B cell (primary cell): ENCODE measurements at regions not wholly inside any gene's neighbourhood (a gene's known extent, or its start where the extent isn't known, plus 50 kb on each side); places are given as distances from the start of the nearest gene placed in this dataset.

Source experiments
- ATAC-seq: fragments of 200-7000 bp; cut with Tn5 transposase; one replicate; pipeline ENCODE4 v1.10.0; 2021; ENCODE audit warnings: low read depth, mild to moderate bottlenecking, moderate number of reproducible peaks, moderate library complexity
- CTCF ChIA-PET: fragments of 350-600 bp; sonication (Branson Sonifier 250); formaldehyde crosslinking; loops from one replicate; lab custom pipeline; 2021; ENCODE audit warnings: antibody characterized with exemption, inconsistent platforms; lab: Charles Lee
- POLR2A ChIA-PET: fragments of 350-600 bp; sonication (Branson Sonifier 250); formaldehyde crosslinking; loops from one replicate; lab custom pipeline; 2021; ENCODE audit warnings: antibody characterized with exemption; lab: Charles Lee
- DNase-seq: peaks from one replicate; pipeline ENCODE4 v3.0.0; 2013
- H2AFZ ChIP-seq: 2 replicates; pipeline ENCODE4 v1.6.1; 2012; ENCODE audit warnings: mild to moderate bottlenecking, low read depth, low read length; ENCODE audit not compliant: insufficient read depth, poor library complexity, severe bottlenecking
- H3K27ac ChIP-seq, 2 donors: 1 replicate in 1 of 2; 2 replicates in 1 of 2; pipeline ENCODE4 v1.5.1; 2012 to 2013; ENCODE audit warnings: low read length in 2 of 2, mild to moderate bottlenecking in 2 of 2, moderate library complexity in 1 of 2
- H3K27me3 ChIP-seq, 4 experiments: fragments of 200-600 bp in 1 of 4; sonication (generic) in 1 of 4; replicated peaks in 1 of 4; 1 replicate in 2 of 4; 2 replicates in 2 of 4; pipeline versions ENCODE4 v1.6.1 to v1.7.0; 2013 to 2016; ENCODE audit warnings: low read length in 3 of 4, mild to moderate bottlenecking in 2 of 4, mixed read lengths in 1 of 4, moderate library complexity in 1 of 4; ENCODE audit not compliant: insufficient read depth in 4 of 4, control insufficient read depth in 3 of 4; ENCODE audit errors: control extremely low read depth in 1 of 4
- H3K36me3 ChIP-seq, 2 experiments: replicated peaks in 1 of 2; 1 replicate in 1 of 2; 2 replicates in 1 of 2; pipeline versions ENCODE4 v1.6.1 to v1.7.1; 2013; ENCODE audit warnings: low read length in 1 of 2; ENCODE audit not compliant: insufficient read depth in 2 of 2, control insufficient read depth in 1 of 2; ENCODE audit errors: control extremely low read depth in 1 of 2, extremely low read depth in 1 of 2
- H3K4me1 ChIP-seq, 2 donors: fragments of 200-600 bp in 1 of 2; sonication (generic) in 1 of 2; 1 replicate in 1 of 2; 2 replicates in 1 of 2; pipeline versions ENCODE4 v1.5.1 to v1.6.1; 2013 to 2017; ENCODE audit warnings: low read length in 2 of 2; ENCODE audit not compliant: control insufficient read depth in 2 of 2, insufficient read depth in 2 of 2
- H3K4me2 ChIP-seq: replicated peaks from 2 replicates; pipeline ENCODE3; 2012; ENCODE audit warnings: mild to moderate bottlenecking, low read depth, low read length; ENCODE audit not compliant: poor library complexity, severe bottlenecking
- H3K4me3 ChIP-seq, 5 experiments: fragments of 200-600 bp in 1 of 5; sonication (generic) in 1 of 5; 1 replicate in 3 of 5; 2 replicates in 2 of 5; pipeline versions ENCODE4 v1.5.1 to v1.7.0; 2011 to 2016; ENCODE audit warnings: low read length in 4 of 5, mild to moderate bottlenecking in 4 of 5, low read depth in 2 of 5, control low read depth in 1 of 5, moderate library complexity in 1 of 5; ENCODE audit not compliant: insufficient read depth in 1 of 5; ENCODE audit errors: control extremely low read depth in 1 of 5, extremely low read depth in 1 of 5
- H3K79me2 ChIP-seq: fragments of 200-600 bp; sonication (generic); one replicate; pipeline ENCODE4 v1.6.0; 2016; ENCODE audit warnings: low read length; ENCODE audit not compliant: control insufficient read depth, insufficient read depth
- H3K9ac ChIP-seq: fragments of 200-600 bp; sonication (generic); 2 replicates; pipeline ENCODE4 v1.6.1; 2017; ENCODE audit warnings: mild to moderate bottlenecking, low read length, moderate library complexity
- H3K9me3 ChIP-seq, 3 donors: one replicate each; pipeline versions ENCODE4 v1.6.1 to v1.7.1; 2013; ENCODE audit warnings: low read length in 2 of 3; ENCODE audit not compliant: control insufficient read depth in 2 of 3, insufficient read depth in 1 of 3; ENCODE audit errors: control extremely low read depth in 1 of 3
- H4K20me1 ChIP-seq: 2 replicates; pipeline ENCODE4 v1.6.0; 2012; ENCODE audit warnings: mild to moderate bottlenecking, low read length; ENCODE audit not compliant: insufficient read depth, control insufficient read depth, poor library complexity, severe bottlenecking
- H3K27ac Mint-ChIP-seq: one replicate; pipeline ENCODE4 v1.8.0; 2021; ENCODE audit warnings: mixed read lengths
- H3K27me3 Mint-ChIP-seq: one replicate; pipeline ENCODE4 v1.8.0; 2021; ENCODE audit warnings: mixed read lengths
- H3K4me1 Mint-ChIP-seq: one replicate; pipeline ENCODE4 v1.8.0; 2021; ENCODE audit warnings: mixed read lengths
- H3K4me3 Mint-ChIP-seq: one replicate; pipeline ENCODE4 v1.8.0; 2021; ENCODE audit warnings: mixed read lengths
- H3K9me3 Mint-ChIP-seq: one replicate; pipeline ENCODE4 v1.8.0; 2022; ENCODE audit warnings: mixed read lengths; ENCODE audit not compliant: insufficient read depth
- CTCF ChIP-seq: fragments of 200-600 bp; IDR thresholded peaks from one replicate; pipeline ENCODE4 v1.8.0; 2022; ENCODE audit warnings: antibody characterized with exemption, mild to moderate bottlenecking
- EZH2 ChIP-seq: IDR thresholded peaks from 2 replicates; pipeline ENCODE4 v1.6.1; 2012; ENCODE audit warnings: borderline replicate concordance, low read depth, mild to moderate bottlenecking, moderate library complexity, low read length; ENCODE audit not compliant: insufficient read depth, poor library complexity, severe bottlenecking
- WGBS: methylation state at CpG from one replicate; pipeline ENCODE4 v1.1.5; 2013; ENCODE audit warnings: missing lambda C conversion rate; ENCODE audit not compliant: insufficient coverage; 5-methylcytosine and 5-hydroxymethylcytosine counted together
- intact Hi-C: fragments of 100-400 bp; cut with micrococcal nuclease; formaldehyde crosslinking; loops from one replicate; pipeline ENCODE4 v1.10.0; 2022

- CTCF ChIA-PET: no interaction called here
- no peaks in the 10 kb centered on the region for H4K20me1 ChIP-seq
- peaks cover 2% of the 10 kb centered on the region for H3K4me1 Mint-ChIP-seq
- H3K4me1 ChIP-seq: peaks cover 7 to 9% of the 10 kb centered on the region in 2 donors
- WGBS: no CpG with 5 or more reads among the region's 2 CpGs
- TF ChIP-seq EZH2 (no peak), CTCF (no peak)
- no peaks in the 10 kb centered on the region for H3K36me3 ChIP-seq
- intact Hi-C loops: loop anchor here (10.0 kb wide), 1 partner anchor 874 kb away; no protein-coding TSS in a partner anchor
- no peak overlapping the region for H3K4me2 ChIP-seq
- H2AFZ ChIP-seq: no peak overlapping the region
- H3K79me2 ChIP-seq: no peaks in the 10 kb centered on the region
- no peak overlapping the region for H3K4me3 Mint-ChIP-seq
- no peak overlapping the region for H3K4me3 ChIP-seq
- no peaks in the 10 kb centered on the region for H3K9me3 Mint-ChIP-seq
- peaks cover 0 to 1% (median 0%) of the 10 kb centered on the region in 3 donors for H3K9me3 ChIP-seq
- peaks cover 21% of the 10 kb centered on the region for H3K27me3 Mint-ChIP-seq
- DNase-seq (no peak), ATAC-seq (no peak)
- peaks cover 0 to 18% (median 14%) of the 10 kb centered on the region in 4 experiments for H3K27me3 ChIP-seq
- POLR2A ChIA-PET: no interaction called here
- H3K27ac ChIP-seq: no peak overlapping the region
- H3K9ac ChIP-seq: no peak overlapping the region
- no peak overlapping the region for H3K27ac Mint-ChIP-seq
These were observed 137.8 kb upstream of the DPYD start for GRCh38 chr1:98058676-98059075.

- no peaks in the 10 kb centered on the region for H3K36me3 ChIP-seq
- H2AFZ ChIP-seq: no peak overlapping the region
- ChIA-PET POLR2A (no interaction called here), CTCF (interaction anchor here (1.6 kb wide), 1 partner anchor 11 kb away, joined by 4 read pairs; no protein-coding TSS in a partner anchor)
- H3K9me3 ChIP-seq: peaks cover 0 to 5% (median 0%) of the 10 kb centered on the region in 3 donors
- peaks cover 15 to 16% of the 10 kb centered on the region in 2 donors for H3K4me1 ChIP-seq
- H3K27ac Mint-ChIP-seq: no peak overlapping the region
- ATAC-seq (no peak), DNase-seq (no peak)
- peaks cover 10% of the 10 kb centered on the region for H3K4me1 Mint-ChIP-seq
- H3K9ac ChIP-seq: no peak overlapping the region
- intact Hi-C loops: loop anchor here (10.0 kb wide), 1 partner anchor 873 kb away; no protein-coding TSS in a partner anchor
- no peaks in the 10 kb centered on the region for H3K9me3 Mint-ChIP-seq
- H3K4me3 ChIP-seq: no peak overlapping the region
- no peaks in the 10 kb centered on the region for H3K79me2 ChIP-seq
- no CpG with 5 or more reads among the region's 2 CpGs for WGBS
- no peak overlapping the region for H3K4me3 Mint-ChIP-seq
- no peak overlapping the region for H3K27ac ChIP-seq
- H3K4me2 ChIP-seq: no peak overlapping the region
- no peak for TF ChIP-seq CTCF
- TF ChIP-seq EZH2: no peak
- H3K27me3 Mint-ChIP-seq: peaks cover 34% of the 10 kb centered on the region
- no peaks in the 10 kb centered on the region for H4K20me1 ChIP-seq
- H3K27me3 ChIP-seq: peaks cover 0 to 25% (median 22%) of the 10 kb centered on the region in 4 experiments
These were observed 136.5 kb upstream of the DPYD start for GRCh38 chr1:98057236-98057910.
